ENCODE measurements at regions not wholly inside any gene's neighbourhood (a gene's known extent, or its start where the extent isn't known, plus 50 kb on each side); places are given as distances from the start of the nearest gene placed in this dataset.

- H3K9me3 ChIP-seq (ENCODE audit: control insufficient read depth, insufficient read depth, low read depth, low read length): 0 out of 2 replicates have a peak, but pooled peaks cover 2% of the 10 kb centered on the region
- no peak overlapping the region for H3K4me3 ChIP-seq (ENCODE audit: low read depth, low read length)
- H3K27me3 ChIP-seq (ENCODE audit: control insufficient read depth, insufficient read depth, low read length): no peaks in the 10 kb centered on the region
- H3K9ac ChIP-seq (ENCODE audit: low read length): no peak overlapping the region
- H3K27ac ChIP-seq (ENCODE audit: low read depth, low read length): no peak overlapping the region
- no peaks in the 10 kb centered on the region for H3K36me3 ChIP-seq (ENCODE audit: control insufficient read depth, insufficient read depth, low read length)
- H3K4me1 ChIP-seq (ENCODE audit: control insufficient read depth, insufficient read depth, low read length): no peaks in the 10 kb centered on the region
Observed at GRCh38 chr11:71309611-71310010, 57.2 kb upstream of the SHANK2 start.

- Histone ChIP-seq H3K4me1 (ENCODE audit: control insufficient read depth, insufficient read depth, low read length) (no peaks in the 10 kb centered on the region), H3K9ac (ENCODE audit: low read length) (no peak overlapping the region), H3K27me3 (ENCODE audit: control insufficient read depth, insufficient read depth, low read length) (no peaks in the 10 kb centered on the region), H3K36me3 (ENCODE audit: control insufficient read depth, insufficient read depth, low read length) (no peaks in the 10 kb centered on the region), H3K4me3 (ENCODE audit: low read depth, low read length) (no peak overlapping the region), H3K27ac (ENCODE audit: low read depth, low read length) (no peak overlapping the region), H3K9me3 (ENCODE audit: control insufficient read depth, insufficient read depth, low read depth, low read length) (0 out of 2 replicates have a peak, but pooled peaks cover 2% of the 10 kb centered on the region)
Observed at GRCh38 chr11:71309181-71309580, 56.8 kb upstream of the SHANK2 start.

GRCh38 chr11:71307811-71308645 is 55.7 kb upstream of the SHANK2 start:
- no peak overlapping the region for H3K9ac ChIP-seq (ENCODE audit: low read length)
- H3K27ac ChIP-seq (ENCODE audit: low read depth, low read length): no peak overlapping the region
- H3K9me3 ChIP-seq (ENCODE audit: control insufficient read depth, insufficient read depth, low read depth, low read length): 0 out of 2 replicates have a peak, but pooled peaks cover 2% of the 10 kb centered on the region
- H3K36me3 ChIP-seq (ENCODE audit: control insufficient read depth, insufficient read depth, low read length): no peaks in the 10 kb centered on the region
- H3K27me3 ChIP-seq (ENCODE audit: control insufficient read depth, insufficient read depth, low read length): no peaks in the 10 kb centered on the region
- H3K4me3 ChIP-seq (ENCODE audit: low read depth, low read length): no peak overlapping the region
- no peaks in the 10 kb centered on the region for H3K4me1 ChIP-seq (ENCODE audit: control insufficient read depth, insufficient read depth, low read length)

- H3K9ac ChIP-seq (ENCODE audit: low read length): no peak overlapping the region
- H3K9me3 ChIP-seq (ENCODE audit: control insufficient read depth, insufficient read depth, low read depth, low read length): 0 out of 2 replicates have a peak, but pooled peaks cover 2% of the 10 kb centered on the region
- no peak overlapping the region for H3K27ac ChIP-seq (ENCODE audit: low read depth, low read length)
- no peaks in the 10 kb centered on the region for H3K36me3 ChIP-seq (ENCODE audit: control insufficient read depth, insufficient read depth, low read length)
- H3K27me3 ChIP-seq (ENCODE audit: control insufficient read depth, insufficient read depth, low read length): peaks cover 3% of the 10 kb centered on the region; the same call in 1 of the 2 replicates
- no peak overlapping the region for H3K4me3 ChIP-seq (ENCODE audit: low read depth, low read length)
- peaks cover 4% of the 10 kb centered on the region; the same call in 1 of the 2 replicates for H3K4me1 ChIP-seq (ENCODE audit: control insufficient read depth, insufficient read depth, low read length)
Observed at GRCh38 chr11:71305451-71306125, 53.2 kb upstream of the SHANK2 start.

- no peak overlapping the region for H3K4me3 ChIP-seq (ENCODE audit: low read depth, low read length)
Observed at GRCh38 chr11:71305041-71305440, 52.7 kb upstream of the SHANK2 start.

GRCh38 chr11:71304491-71304890 is 52.1 kb upstream of the SHANK2 start:
- no peak overlapping the region for H3K4me3 ChIP-seq (ENCODE audit: low read depth, low read length)
- no peaks in the 10 kb centered on the region for H3K36me3 ChIP-seq (ENCODE audit: control insufficient read depth, insufficient read depth, low read length)
- H3K27ac ChIP-seq (ENCODE audit: low read depth, low read length): no peak overlapping the region
- peaks cover 4% of the 10 kb centered on the region; the same call in 1 of the 2 replicates for H3K4me1 ChIP-seq (ENCODE audit: control insufficient read depth, insufficient read depth, low read length)
- H3K9me3 ChIP-seq (ENCODE audit: control insufficient read depth, insufficient read depth, low read depth, low read length): no peaks in the 10 kb centered on the region
- H3K9ac ChIP-seq (ENCODE audit: low read length): no peak overlapping the region
- H3K27me3 ChIP-seq (ENCODE audit: control insufficient read depth, insufficient read depth, low read length): peaks cover 3% of the 10 kb centered on the region; the same call in 1 of the 2 replicates

More at GRCh38 chr11:71305041-71305440, 52.7 kb upstream of the SHANK2 start:
- peaks cover 4% of the 10 kb centered on the region; the same call in 1 of the 2 replicates for H3K4me1 ChIP-seq (ENCODE audit: control insufficient read depth, insufficient read depth, low read length)
- H3K36me3 ChIP-seq (ENCODE audit: control insufficient read depth, insufficient read depth, low read length): no peaks in the 10 kb centered on the region
- H3K27ac ChIP-seq (ENCODE audit: low read depth, low read length): no peak overlapping the region
- H3K27me3 ChIP-seq (ENCODE audit: control insufficient read depth, insufficient read depth, low read length): peaks cover 3% of the 10 kb centered on the region; the same call in 1 of the 2 replicates
- 0 out of 2 replicates have a peak, but pooled peaks cover 2% of the 10 kb centered on the region for H3K9me3 ChIP-seq (ENCODE audit: control insufficient read depth, insufficient read depth, low read depth, low read length)
- no peak overlapping the region for H3K9ac ChIP-seq (ENCODE audit: low read length)

GRCh38 chr11:71304045-71304444 is 51.7 kb upstream of the SHANK2 start:
- peaks cover 8% of the 10 kb centered on the region; the same call in 1 of the 2 replicates for H3K4me1 ChIP-seq (ENCODE audit: control insufficient read depth, insufficient read depth, low read length)
- H3K9ac ChIP-seq (ENCODE audit: low read length): no peak overlapping the region
- peaks cover 3% of the 10 kb centered on the region; the same call in 1 of the 2 replicates for H3K27me3 ChIP-seq (ENCODE audit: control insufficient read depth, insufficient read depth, low read length)
- H3K36me3 ChIP-seq (ENCODE audit: control insufficient read depth, insufficient read depth, low read length): no peaks in the 10 kb centered on the region
- no peaks in the 10 kb centered on the region for H3K9me3 ChIP-seq (ENCODE audit: control insufficient read depth, insufficient read depth, low read depth, low read length)
- H3K4me3 ChIP-seq (ENCODE audit: low read depth, low read length): no peak overlapping the region
- no peak overlapping the region for H3K27ac ChIP-seq (ENCODE audit: low read depth, low read length)

- H3K27ac ChIP-seq (ENCODE audit: low read depth, low read length): no peak overlapping the region
- H3K9me3 ChIP-seq (ENCODE audit: control insufficient read depth, insufficient read depth, low read depth, low read length): no peaks in the 10 kb centered on the region
- no peaks in the 10 kb centered on the region for H3K36me3 ChIP-seq (ENCODE audit: control insufficient read depth, insufficient read depth, low read length)
- H3K9ac ChIP-seq (ENCODE audit: low read length): no peak overlapping the region
- peaks cover 9% of the 10 kb centered on the region; the same call in 1 of the 2 replicates for H3K4me1 ChIP-seq (ENCODE audit: control insufficient read depth, insufficient read depth, low read length)
- H3K4me3 ChIP-seq (ENCODE audit: low read depth, low read length): no peak overlapping the region
- H3K27me3 ChIP-seq (ENCODE audit: control insufficient read depth, insufficient read depth, low read length): peaks cover 3% of the 10 kb centered on the region; the same call in 1 of the 2 replicates
Observed at GRCh38 chr11:71302911-71303310, 50.5 kb upstream of the SHANK2 start.

- H3K36me3 ChIP-seq (ENCODE audit: control insufficient read depth, insufficient read depth, low read length): no peaks in the 10 kb centered on the region
- H3K9ac ChIP-seq (ENCODE audit: low read length): no peak overlapping the region
- peaks cover 3% of the 10 kb centered on the region; the same call in 1 of the 2 replicates for H3K27me3 ChIP-seq (ENCODE audit: control insufficient read depth, insufficient read depth, low read length)
- H3K4me1 ChIP-seq (ENCODE audit: control insufficient read depth, insufficient read depth, low read length): peaks cover 9% of the 10 kb centered on the region; the same call in 1 of the 2 replicates
- H3K9me3 ChIP-seq (ENCODE audit: control insufficient read depth, insufficient read depth, low read depth, low read length): no peaks in the 10 kb centered on the region
- H3K4me3 ChIP-seq (ENCODE audit: low read depth, low read length): no peak overlapping the region
- no peak overlapping the region for H3K27ac ChIP-seq (ENCODE audit: low read depth, low read length)
Observed at GRCh38 chr11:71302534-71302909, 50.1 kb upstream of the SHANK2 start.

Measured in HUES6 (cell line).